Suprapubic skin (tissue), 4 donors: ENCODE measurements at regions not wholly inside any gene's neighbourhood (a gene's known extent, or its start where the extent isn't known, plus 50 kb on each side); places are given as distances from the start of the nearest gene placed in this dataset.

Experiments
- EP300 ChIP-seq: sonication (generic); formaldehyde crosslinking; IDR thresholded peaks from one replicate; pipeline ENCODE4 v1.6.1; 2017; ENCODE audit warnings: antibody characterized with exemption
- POLR2A ChIP-seq, 2 donors: fragments of 450-650 bp; IDR thresholded peaks; one replicate each; pipeline ENCODE4 v1.6.1; 2017; ENCODE audit warnings: antibody characterized with exemption in 2 of 2, mild to moderate bottlenecking in 2 of 2, moderate library complexity in 2 of 2
- POLR2AphosphoS5 ChIP-seq, 3 donors: sonication (generic); formaldehyde crosslinking; IDR thresholded peaks; one replicate each; pipeline ENCODE4 v1.6.1; 2017; ENCODE audit warnings: antibody characterized with exemption in 3 of 3
- TF ChIP-seq, protein P1 (sequence below), 2 donors: fragments of 200-600 bp in 1 of 2; fragments of 450-650 bp in 1 of 2; sonication (generic) in 1 of 2; IDR thresholded peaks; one replicate each; pipeline ENCODE4 v1.5.1; 2016 to 2019; ENCODE audit warnings: antibody characterized with exemption in 2 of 2, mild to moderate bottlenecking in 1 of 2, moderate library complexity in 1 of 2

DNA sequence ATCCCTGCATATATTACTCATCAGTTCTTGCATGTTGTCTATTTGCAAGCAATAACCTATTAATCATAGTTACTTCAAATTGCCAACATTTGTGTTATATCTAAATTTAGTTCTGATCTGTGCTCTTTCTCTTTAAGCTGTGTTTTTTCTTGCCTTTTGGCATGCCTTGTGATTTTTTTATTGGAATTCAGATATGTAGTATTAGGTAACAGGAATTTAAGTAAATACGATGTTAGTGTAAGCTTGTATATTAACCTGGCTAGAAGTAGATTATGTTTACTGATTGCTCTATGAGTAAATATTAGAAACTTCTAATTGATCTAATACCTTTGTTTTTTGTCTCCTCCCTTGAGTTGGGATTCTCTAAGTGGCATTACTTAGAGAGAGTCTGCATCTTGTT is 718.9 kb upstream of the POT1 start:
- no peak for TF ChIP-seq EP300
- TF ChIP-seq, protein P1, sequence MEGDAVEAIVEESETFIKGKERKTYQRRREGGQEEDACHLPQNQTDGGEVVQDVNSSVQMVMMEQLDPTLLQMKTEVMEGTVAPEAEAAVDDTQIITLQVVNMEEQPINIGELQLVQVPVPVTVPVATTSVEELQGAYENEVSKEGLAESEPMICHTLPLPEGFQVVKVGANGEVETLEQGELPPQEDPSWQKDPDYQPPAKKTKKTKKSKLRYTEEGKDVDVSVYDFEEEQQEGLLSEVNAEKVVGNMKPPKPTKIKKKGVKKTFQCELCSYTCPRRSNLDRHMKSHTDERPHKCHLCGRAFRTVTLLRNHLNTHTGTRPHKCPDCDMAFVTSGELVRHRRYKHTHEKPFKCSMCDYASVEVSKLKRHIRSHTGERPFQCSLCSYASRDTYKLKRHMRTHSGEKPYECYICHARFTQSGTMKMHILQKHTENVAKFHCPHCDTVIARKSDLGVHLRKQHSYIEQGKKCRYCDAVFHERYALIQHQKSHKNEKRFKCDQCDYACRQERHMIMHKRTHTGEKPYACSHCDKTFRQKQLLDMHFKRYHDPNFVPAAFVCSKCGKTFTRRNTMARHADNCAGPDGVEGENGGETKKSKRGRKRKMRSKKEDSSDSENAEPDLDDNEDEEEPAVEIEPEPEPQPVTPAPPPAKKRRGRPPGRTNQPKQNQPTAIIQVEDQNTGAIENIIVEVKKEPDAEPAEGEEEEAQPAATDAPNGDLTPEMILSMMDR (IDR thresholded peaks at IDR 0.05), result no peak
- no peak for TF ChIP-seq POLR2A (IDR thresholded peaks at IDR 0.05)
- no peak for TF ChIP-seq POLR2AphosphoS5 (IDR thresholded peaks at IDR 0.05)
